Stimulated activated memory B cell treated with anti-CD40 and anti-IgM and Interleukin-4, amounts not matched to agents 10 μg/mL and 1 μg/mL and 100 μg/mL, for 72 hours (primary cell): ENCODE measurements at regions not wholly inside any gene's neighbourhood (a gene's known extent, or its start where the extent isn't known, plus 50 kb on each side); places are given as distances from the start of the nearest gene placed in this dataset.
"Not testable (repeated sequence)": the region's sequence is repeated elsewhere in the genome, so short reads cannot be mapped to it uniquely, and the experiment has no call there.

Experiments used
- ATAC-seq: fragments of 150-1000 bp; cut with Tn5 transposase; 2 replicates; pipeline ENCODE4 v1.10.0; 2021
- H3K27ac Mint-ChIP-seq: one replicate; pipeline ENCODE4 v1.8.0; 2022; ENCODE audit warnings: mild to moderate bottlenecking, mixed read lengths
- H3K27me3 Mint-ChIP-seq: one replicate; pipeline ENCODE4 v1.8.0; 2022; ENCODE audit warnings: mixed read lengths
- H3K36me3 Mint-ChIP-seq: one replicate; pipeline ENCODE4 v1.8.0; 2022; ENCODE audit warnings: mixed read lengths
- H3K4me1 Mint-ChIP-seq: one replicate; pipeline ENCODE4 v1.8.0; 2022; ENCODE audit warnings: mixed read lengths
- H3K4me3 Mint-ChIP-seq: one replicate; pipeline ENCODE4 v1.8.0; 2022; ENCODE audit warnings: mild to moderate bottlenecking, moderate library complexity, mixed read lengths
- H3K9me3 Mint-ChIP-seq: one replicate; pipeline ENCODE4 v1.8.0; 2022; ENCODE audit warnings: mixed read lengths

- H3K4me3 Mint-ChIP-seq: no peak overlapping the region
- no peak overlapping the region for H3K27ac Mint-ChIP-seq
- no peaks in the 10 kb centered on the region for H3K27me3 Mint-ChIP-seq
- peaks cover 18% of the 10 kb centered on the region for H3K9me3 Mint-ChIP-seq
- no peaks in the 10 kb centered on the region for H3K36me3 Mint-ChIP-seq
- no peak for ATAC-seq
- H3K4me1 Mint-ChIP-seq: peaks cover 11% of the 10 kb centered on the region
These were observed 789.5 kb downstream of the DHX35 start for GRCh38 chr20:39751557-39752137.

- Mint-ChIP-seq H3K27me3 (no peaks in the 10 kb centered on the region), H3K27ac (no peak overlapping the region), H3K36me3 (no peaks in the 10 kb centered on the region), H3K9me3 (peaks cover 18% of the 10 kb centered on the region), H3K4me3 (no peak overlapping the region), H3K4me1 (no peaks in the 10 kb centered on the region)
- no peak for ATAC-seq
These were observed 783.2 kb downstream of the DHX35 start for GRCh38 chr20:39745380-39745779.

- Mint-ChIP-seq H3K4me1 (no peaks in the 10 kb centered on the region), H3K36me3 (no peaks in the 10 kb centered on the region)
- no peak for ATAC-seq
These were observed 776.5 kb downstream of the DHX35 start for GRCh38 chr20:39738651-39739050.

GRCh38 chr20:39736434-39737327 lies 774.5 kb downstream of the DHX35 start:
- Mint-ChIP-seq H3K27me3 (peaks cover 9% of the 10 kb centered on the region), H3K27ac (no peak overlapping the region), H3K4me1 (no peaks in the 10 kb centered on the region), H3K9me3 (peaks cover 6% of the 10 kb centered on the region), H3K36me3 (peaks cover 9% of the 10 kb centered on the region), H3K4me3 (no peak overlapping the region)
- no peak for ATAC-seq

More at GRCh38 chr20:39738651-39739050, 776.5 kb downstream of the DHX35 start:
- Mint-ChIP-seq H3K9me3 (no peaks in the 10 kb centered on the region), H3K27me3 (no peaks in the 10 kb centered on the region), H3K27ac (no peak overlapping the region), H3K4me3 (no peak overlapping the region)

DNA sequence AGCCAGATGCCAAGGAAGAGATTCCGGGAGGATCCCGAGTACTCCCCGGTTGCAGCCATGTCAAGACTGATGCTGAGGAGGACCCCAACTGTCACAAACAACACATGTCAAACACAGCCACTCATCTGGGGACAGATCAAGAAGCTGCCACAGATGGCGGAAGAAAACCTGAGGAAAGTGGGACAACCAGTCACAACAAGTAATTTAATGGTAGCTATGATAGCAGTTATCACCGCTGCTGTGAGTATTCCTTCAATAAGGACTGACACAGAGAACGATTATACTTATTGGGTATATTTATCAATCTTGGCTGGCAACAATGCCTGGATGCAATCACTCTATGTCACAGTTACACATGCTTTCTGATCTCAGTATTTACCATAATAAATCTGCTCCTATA lies 763.4 kb downstream of the DHX35 start:
- not testable (repeated sequence) for H3K27me3 Mint-ChIP-seq

DNA sequence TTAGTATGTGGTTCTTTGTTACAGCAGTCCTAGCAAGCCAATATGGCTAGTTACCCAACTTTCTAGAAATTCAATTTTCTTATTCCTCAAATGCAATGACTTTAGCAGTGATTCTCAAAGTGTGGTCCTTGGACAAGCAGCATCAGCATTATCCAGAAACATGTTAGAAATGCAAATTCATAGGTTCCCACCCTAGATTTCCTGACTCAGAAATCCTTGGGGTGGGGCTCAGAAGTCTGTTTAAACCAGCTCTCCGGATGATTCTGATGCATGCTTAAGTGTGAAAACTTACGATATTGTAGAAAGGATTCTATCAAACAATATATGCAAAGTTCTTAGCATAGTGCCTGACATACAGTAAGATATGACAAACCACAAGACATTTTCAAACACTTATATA lies 757.1 kb downstream of the DHX35 start:
- Mint-ChIP-seq H3K36me3 (no peaks in the 10 kb centered on the region), H3K27me3 (no peaks in the 10 kb centered on the region), H3K27ac (no peak overlapping the region), H3K9me3 (no peaks in the 10 kb centered on the region), H3K4me3 (no peak overlapping the region), H3K4me1 (no peaks in the 10 kb centered on the region)
- ATAC-seq: no peak

More for the DNA sequence above, 763.4 kb downstream of the DHX35 start:
- not testable (repeated sequence) for H3K4me3 Mint-ChIP-seq, H3K27ac Mint-ChIP-seq, H3K36me3 Mint-ChIP-seq, H3K4me1 Mint-ChIP-seq, ATAC-seq
- peaks cover 14% of the 10 kb centered on the region for H3K9me3 Mint-ChIP-seq

- Mint-ChIP-seq H3K4me3 (no peak overlapping the region), H3K27ac (no peak overlapping the region), H3K27me3 (no peaks in the 10 kb centered on the region), H3K4me1 (no peaks in the 10 kb centered on the region), H3K9me3 (no peaks in the 10 kb centered on the region), H3K36me3 (no peaks in the 10 kb centered on the region)
- ATAC-seq: no peak
These were observed 755.8 kb downstream of the DHX35 start for GRCh38 chr20:39717936-39718335.

GRCh38 chr20:39716796-39717341 lies 754.7 kb downstream of the DHX35 start:
- ATAC-seq: no peak
- Mint-ChIP-seq H3K36me3 (no peaks in the 10 kb centered on the region), H3K4me1 (no peaks in the 10 kb centered on the region), H3K9me3 (no peaks in the 10 kb centered on the region), H3K27ac (no peak overlapping the region), H3K4me3 (no peak overlapping the region), H3K27me3 (no peaks in the 10 kb centered on the region)

GRCh38 chr20:39713076-39713840 lies 751.1 kb downstream of the DHX35 start:
- H3K36me3 Mint-ChIP-seq: no peaks in the 10 kb centered on the region
- H3K9me3 Mint-ChIP-seq: no peaks in the 10 kb centered on the region
- H3K4me3 Mint-ChIP-seq: no peak overlapping the region
- no peaks in the 10 kb centered on the region for H3K27me3 Mint-ChIP-seq
- no peak for ATAC-seq
- H3K27ac Mint-ChIP-seq: no peak overlapping the region
- no peaks in the 10 kb centered on the region for H3K4me1 Mint-ChIP-seq

GRCh38 chr20:39706184-39706663 lies 744.1 kb downstream of the DHX35 start:
- Mint-ChIP-seq H3K4me1 (peaks cover 11% of the 10 kb centered on the region), H3K27me3 (no peaks in the 10 kb centered on the region), H3K9me3 (no peaks in the 10 kb centered on the region), H3K27ac (no peak overlapping the region), H3K36me3 (no peaks in the 10 kb centered on the region), H3K4me3 (no peak overlapping the region)
- no peak for ATAC-seq

- H3K4me3 Mint-ChIP-seq: no peak overlapping the region
- H3K27ac Mint-ChIP-seq: no peak overlapping the region
- no peaks in the 10 kb centered on the region for H3K9me3 Mint-ChIP-seq
- H3K36me3 Mint-ChIP-seq: no peaks in the 10 kb centered on the region
- H3K4me1 Mint-ChIP-seq: peaks cover 14% of the 10 kb centered on the region
- no peak for ATAC-seq
- H3K27me3 Mint-ChIP-seq: no peaks in the 10 kb centered on the region
These were observed 742.9 kb downstream of the DHX35 start for GRCh38 chr20:39705032-39705431.

GRCh38 chr20:39703357-39703756 lies 741.2 kb downstream of the DHX35 start:
- H3K27ac Mint-ChIP-seq, H3K36me3 Mint-ChIP-seq, H3K27me3 Mint-ChIP-seq, H3K4me3 Mint-ChIP-seq, ATAC-seq, H3K9me3 Mint-ChIP-seq: not testable (repeated sequence)
- H3K4me1 Mint-ChIP-seq: peaks cover 14% of the 10 kb centered on the region

DNA sequence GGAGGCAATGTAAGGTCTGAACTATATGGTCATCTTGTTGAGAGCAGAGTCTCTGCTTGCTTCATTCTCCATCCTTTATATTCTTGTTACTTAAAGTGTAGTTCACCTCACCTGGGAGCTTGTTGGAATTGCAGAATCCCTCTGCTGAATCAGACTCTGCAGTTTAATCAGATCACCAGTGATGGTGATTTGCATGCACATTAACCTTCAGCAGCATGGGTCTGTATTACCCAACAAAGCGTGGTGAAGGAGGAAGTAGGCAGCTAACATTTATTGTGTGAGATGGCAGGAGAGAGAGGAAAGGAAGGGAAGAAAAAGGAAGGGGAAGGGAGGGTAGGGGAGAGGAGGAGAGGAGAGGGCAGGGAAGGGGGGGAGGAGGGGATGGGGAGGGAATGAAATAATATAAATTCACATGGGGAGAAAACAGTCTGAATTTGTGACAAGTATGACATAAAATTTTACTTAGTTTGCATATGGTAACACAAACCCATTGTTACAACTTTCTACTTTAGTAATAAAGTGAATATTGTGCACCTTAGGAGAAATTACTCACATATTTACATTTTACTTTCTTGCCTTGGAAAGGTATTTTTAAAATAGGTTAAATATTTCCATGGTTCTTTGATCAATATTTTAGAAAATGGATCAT lies 740.7 kb downstream of the DHX35 start:
- Mint-ChIP-seq H3K9me3 (no peaks in the 10 kb centered on the region), H3K36me3 (no peaks in the 10 kb centered on the region), H3K27me3 (no peaks in the 10 kb centered on the region), H3K4me1 (peaks cover 14% of the 10 kb centered on the region), H3K27ac (no peak overlapping the region), H3K4me3 (no peak overlapping the region)
- ATAC-seq: no peak

DNA sequence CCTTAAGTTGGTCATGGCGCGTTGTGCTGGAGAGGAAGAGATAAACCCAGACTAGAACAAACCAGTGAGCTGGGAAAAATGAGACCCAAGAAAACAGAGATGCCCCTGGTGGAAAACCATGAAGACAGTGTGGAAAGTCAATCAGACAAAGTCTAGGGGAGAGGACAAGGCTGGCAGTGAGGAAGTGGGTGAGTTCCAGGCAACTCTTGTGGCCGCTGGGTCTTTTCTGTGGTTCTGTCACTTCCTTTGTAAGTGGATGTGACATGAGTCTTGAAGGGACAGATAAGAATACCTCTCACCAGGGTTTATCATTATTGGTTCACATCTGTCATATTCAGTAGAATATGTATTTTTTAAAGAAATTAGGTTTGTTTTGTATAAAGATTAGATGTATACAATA lies 738.4 kb downstream of the DHX35 start:
- no peaks in the 10 kb centered on the region for H3K36me3 Mint-ChIP-seq
- no peak overlapping the region for H3K27ac Mint-ChIP-seq
- no peaks in the 10 kb centered on the region for H3K27me3 Mint-ChIP-seq

More for the DNA sequence above, 738.4 kb downstream of the DHX35 start:
- Mint-ChIP-seq H3K4me3 (no peak overlapping the region), H3K9me3 (no peaks in the 10 kb centered on the region), H3K4me1 (peaks cover 14% of the 10 kb centered on the region)
- peak; percentile 63 for ATAC-seq
